Prostate gland (tissue), 2 donors: ENCODE measurements at regions not wholly inside any gene's neighbourhood (a gene's known extent, or its start where the extent isn't known, plus 50 kb on each side); places are given as distances from the start of the nearest gene placed in this dataset.

ENCODE experiments used
- DNase-seq: peaks from one replicate; pipeline ENCODE4 v3.0.0-alpha.2; 2019; ENCODE audit warnings: low spot score
- H3K27ac ChIP-seq, 2 donors: fragments of 200-600 bp; sonication (generic); 2 replicates each; pipeline ENCODE4 v1.5.1; 2017 to 2019
- H3K27me3 ChIP-seq: fragments of 200-600 bp; sonication (generic); replicated peaks from 2 replicates; pipeline ENCODE4 v1.5.1; 2019; ENCODE audit not compliant: insufficient read depth
- H3K36me3 ChIP-seq, 2 donors: fragments of 200-600 bp; sonication (generic); 1 replicate in 1 of 2; 2 replicates in 1 of 2; pipeline versions ENCODE4 v1.5.1 to v1.8.1; 2017 to 2019
- H3K4me1 ChIP-seq: fragments of 200-600 bp; sonication (generic); replicated peaks from 2 replicates; pipeline ENCODE4 v1.5.1; 2019
- H3K4me3 ChIP-seq, 2 donors: fragments of 200-600 bp; sonication (generic); 2 replicates each; pipeline ENCODE4 v1.5.1; 2017 to 2019
- H3K9me3 ChIP-seq: fragments of 200-600 bp; sonication (generic); 2 replicates; pipeline ENCODE4 v1.5.1; 2017
- CTCF ChIP-seq, 4 experiments: fragments of 200-600 bp in 2 of 4; fragments of 450-650 bp in 2 of 4; sonication (generic) in 2 of 4; IDR thresholded peaks; 1 replicate in 3 of 4; 2 replicates in 1 of 4; pipeline ENCODE4 v1.5.1; 2016 to 2019; ENCODE audit warnings: antibody characterized with exemption in 4 of 4, mild to moderate bottlenecking in 2 of 4, moderate library complexity in 2 of 4
- POLR2A ChIP-seq: fragments of 450-650 bp; IDR thresholded peaks from one replicate; pipeline ENCODE4 v1.6.1; 2016; ENCODE audit warnings: antibody characterized with exemption, mild to moderate bottlenecking
- POLR2AphosphoS5 ChIP-seq: sonication (generic); formaldehyde crosslinking; IDR thresholded peaks from one replicate; pipeline ENCODE4 v1.6.1; 2017; ENCODE audit warnings: antibody characterized with exemption
- WGBS: methylation state at CpG from one replicate; pipeline ENCODE4 v1.1.5; 2018; 5-methylcytosine and 5-hydroxymethylcytosine counted together
- intact Hi-C: fragments of 100-400 bp; cut with DNase I; formaldehyde crosslinking; loops from one replicate; pipeline ENCODE4 v1.14.2; 2022

GRCh38 chr1:103208844-103209243, 100.5 kb upstream of the COL11A1 start:
- H3K4me3 ChIP-seq = no peak overlapping the region
- TF ChIP-seq POLR2A (no peak), CTCF (IDR thresholded peaks at IDR 0.05) (no peak), POLR2AphosphoS5 (no peak)
- WGBS = 82% methylated on average over 2 of the region's 2 CpGs
- no peak for DNase-seq
- H3K4me1 ChIP-seq = no peaks in the 10 kb centered on the region
- H3K27me3 ChIP-seq = no peaks in the 10 kb centered on the region
- intact Hi-C loops = no loop called here
- H3K36me3 ChIP-seq = no peaks in the 10 kb centered on the region
- H3K9me3 ChIP-seq = no peaks in the 10 kb centered on the region
- H3K27ac ChIP-seq = no peak overlapping the region

GRCh38 chr1:103199001-103199400, 90.7 kb upstream of the COL11A1 start:
- intact Hi-C loops = no loop called here
- WGBS = 47% methylated on average over 1 of the region's 1 CpG

GRCh38 chr1:103198076-103198475, 89.8 kb upstream of the COL11A1 start:
- intact Hi-C loops = no loop called here
- WGBS = 77% methylated on average over 2 of the region's 2 CpGs
- Histone ChIP-seq H3K27ac (no peak overlapping the region), H3K27me3 (no peaks in the 10 kb centered on the region), H3K4me3 (no peak overlapping the region), H3K4me1 (no peaks in the 10 kb centered on the region), H3K36me3 (no peaks in the 10 kb centered on the region), H3K9me3 (no peaks in the 10 kb centered on the region)
- no peak for DNase-seq
- TF ChIP-seq CTCF (IDR thresholded peaks at IDR 0.05) (no peak), POLR2A (no peak), POLR2AphosphoS5 (no peak)

More at GRCh38 chr1:103199001-103199400, 90.7 kb upstream of the COL11A1 start:
- H3K9me3 ChIP-seq = no peaks in the 10 kb centered on the region
- TF ChIP-seq POLR2A (no peak), CTCF (IDR thresholded peaks at IDR 0.05) (no peak), POLR2AphosphoS5 (no peak)
- no peak overlapping the region for H3K4me3 ChIP-seq
- H3K27ac ChIP-seq = no peak overlapping the region
- H3K36me3 ChIP-seq = no peaks in the 10 kb centered on the region
- H3K27me3 ChIP-seq = no peaks in the 10 kb centered on the region
- DNase-seq = no peak
- H3K4me1 ChIP-seq = no peaks in the 10 kb centered on the region

- intact Hi-C loops = no loop called here
- 91% methylated on average over 2 of the region's 2 CpGs for WGBS
- Histone ChIP-seq H3K27ac (no peak overlapping the region), H3K4me3 (no peak overlapping the region), H3K27me3 (no peaks in the 10 kb centered on the region), H3K36me3 (no peaks in the 10 kb centered on the region), H3K4me1 (no peaks in the 10 kb centered on the region), H3K9me3 (no peaks in the 10 kb centered on the region)
- DNase-seq = no peak
- TF ChIP-seq POLR2A = no peak
- TF ChIP-seq CTCF (IDR thresholded peaks at IDR 0.05) = no peak
- no peak for TF ChIP-seq POLR2AphosphoS5
Observed at GRCh38 chr1:103197216-103197615, 88.9 kb upstream of the COL11A1 start.

GRCh38 chr1:103194984-103195383, 86.7 kb upstream of the COL11A1 start:
- Histone ChIP-seq H3K4me3 (no peak overlapping the region), H3K9me3 (no peaks in the 10 kb centered on the region), H3K27ac (no peak overlapping the region), H3K4me1 (no peaks in the 10 kb centered on the region), H3K36me3 (no peaks in the 10 kb centered on the region), H3K27me3 (no peaks in the 10 kb centered on the region)
- intact Hi-C loops = no loop called here
- no peak for DNase-seq
- TF ChIP-seq CTCF (IDR thresholded peaks at IDR 0.05) = no peak
- no peak for TF ChIP-seq POLR2A
- no peak for TF ChIP-seq POLR2AphosphoS5
- WGBS = 26% methylated on average over 4 of the region's 4 CpGs
